Hippocampal formation (tissue), 2 donors: ENCODE measurements at regions not wholly inside any gene's neighbourhood (a gene's known extent, or its start where the extent isn't known, plus 50 kb on each side); places are given as distances from the start of the nearest gene placed in this dataset.

ENCODE experiments used
- DNase-seq, 2 donors: peaks; one replicate each; lab custom pipeline; 2025; lab: John Stamatoyannopoulos, UW

DNA sequence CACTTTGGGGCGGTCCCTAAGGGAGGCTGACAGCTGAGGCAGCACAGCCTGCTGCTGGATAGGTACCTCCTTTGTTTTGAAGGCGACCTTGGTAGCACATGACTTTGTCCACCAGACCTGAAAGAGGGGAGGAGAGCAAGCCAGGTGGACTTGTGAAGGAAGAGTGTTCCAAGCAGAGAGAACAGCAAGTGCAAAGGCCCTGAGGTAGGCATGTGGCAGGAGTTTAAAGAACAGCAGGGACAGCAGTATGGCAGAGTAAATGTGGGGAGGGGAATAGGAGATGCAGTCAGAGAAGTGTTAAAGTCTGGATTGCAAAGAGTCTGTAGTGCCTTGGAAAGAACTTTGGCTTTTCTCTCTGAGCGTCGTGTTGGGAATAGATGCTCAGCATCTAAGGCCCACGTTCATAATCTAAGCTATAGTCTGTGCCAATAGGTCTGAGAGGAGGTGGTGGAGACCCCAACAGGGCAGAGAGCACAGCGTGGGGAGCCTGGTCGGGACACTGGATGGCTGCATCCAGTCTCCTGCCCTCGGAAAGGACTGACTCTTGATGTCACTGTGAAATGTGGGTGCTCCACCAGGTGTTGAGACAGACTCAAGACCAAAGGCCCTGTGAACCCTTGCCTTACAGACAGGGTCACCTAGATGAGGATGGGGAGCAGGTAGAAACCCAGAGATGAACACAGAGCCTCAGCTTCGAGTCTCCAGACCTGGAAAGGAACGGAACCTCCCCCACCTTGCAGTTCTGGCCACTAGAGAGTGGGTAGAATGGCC is 242.1 kb upstream of the PWP1 start:
- DNase-seq, result no peak

DNA sequence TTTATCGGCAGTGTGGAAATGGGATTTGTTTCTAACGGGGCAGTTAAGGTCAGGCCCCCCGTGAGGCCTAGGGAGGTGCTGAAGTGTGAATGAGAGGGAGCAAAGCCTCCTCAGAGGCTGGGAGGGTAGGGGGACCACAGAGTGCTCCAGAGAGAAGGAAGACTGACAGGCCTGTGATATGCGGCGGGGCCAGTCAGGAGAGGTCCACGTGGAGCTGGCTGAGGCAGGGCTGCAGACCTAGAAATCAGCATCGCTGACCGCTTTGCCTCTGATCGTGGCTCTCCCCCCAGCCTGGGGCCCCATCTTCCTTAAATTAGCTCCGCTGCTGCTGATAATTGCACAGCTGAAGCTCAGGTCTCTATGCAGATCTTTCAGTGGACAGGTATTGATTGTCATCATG is 240.8 kb upstream of the PWP1 start:
- DNase-seq, result no peak

DNA sequence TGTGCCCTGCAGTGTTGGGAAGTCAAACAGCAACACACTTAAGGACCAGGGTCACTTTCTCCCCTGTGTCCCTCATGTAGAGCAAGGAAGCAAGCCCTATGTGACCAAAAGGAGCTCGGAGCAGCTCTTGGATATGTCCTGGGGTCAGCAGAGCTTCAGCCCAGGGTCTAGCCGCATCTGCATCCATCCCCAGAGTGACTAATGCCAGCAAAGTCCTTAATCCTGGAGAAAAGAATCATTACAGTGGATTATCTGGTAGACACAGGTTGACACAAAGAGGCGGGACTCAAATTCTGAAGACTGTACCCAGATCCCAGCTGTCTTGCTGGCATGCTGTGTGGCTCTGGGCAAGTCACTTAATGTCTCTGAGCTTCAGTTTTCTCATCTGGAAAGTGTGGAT is 239.1 kb upstream of the PWP1 start:
- DNase-seq, result no peak

DNA sequence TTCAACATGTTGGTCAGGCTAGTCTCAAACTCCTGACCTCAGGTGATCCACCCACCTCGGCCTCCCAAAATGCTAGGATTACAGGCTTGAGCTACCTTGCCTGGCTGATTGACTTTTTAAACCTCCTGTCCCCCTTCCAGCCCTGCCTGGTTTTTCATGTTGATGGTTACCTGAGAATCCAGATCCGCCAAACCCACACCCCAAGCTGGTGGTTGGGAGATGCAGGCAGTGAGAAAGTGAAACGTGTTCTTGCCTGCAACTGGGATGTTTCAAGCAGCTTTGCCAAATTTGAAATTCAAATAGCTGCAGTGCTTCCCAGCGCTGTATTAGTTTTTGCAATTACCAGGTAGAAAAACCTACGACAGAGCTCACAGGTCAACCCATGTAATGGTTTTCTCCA is 238.3 kb upstream of the PWP1 start:
- DNase-seq, result no peak

DNA sequence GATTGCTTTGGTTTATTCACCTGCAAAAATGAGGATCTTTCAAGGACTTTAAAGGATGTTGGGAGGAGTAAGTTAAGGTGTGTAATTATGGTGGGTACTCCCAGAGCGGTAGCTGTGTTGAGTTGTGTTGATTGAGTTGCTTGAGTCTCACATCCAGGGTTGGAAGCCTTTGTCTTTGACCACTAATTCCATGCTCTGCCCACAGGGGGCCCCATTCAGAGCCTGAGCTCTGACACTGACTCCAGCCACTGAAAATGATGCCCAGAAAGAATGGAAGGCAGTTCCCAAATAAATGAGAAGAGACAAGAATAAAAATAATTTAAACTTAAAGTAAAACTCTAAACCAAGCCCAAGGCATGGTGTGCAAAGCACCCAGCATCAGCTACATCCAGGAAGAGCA is 237.4 kb upstream of the PWP1 start:
- no peak for DNase-seq

DNA sequence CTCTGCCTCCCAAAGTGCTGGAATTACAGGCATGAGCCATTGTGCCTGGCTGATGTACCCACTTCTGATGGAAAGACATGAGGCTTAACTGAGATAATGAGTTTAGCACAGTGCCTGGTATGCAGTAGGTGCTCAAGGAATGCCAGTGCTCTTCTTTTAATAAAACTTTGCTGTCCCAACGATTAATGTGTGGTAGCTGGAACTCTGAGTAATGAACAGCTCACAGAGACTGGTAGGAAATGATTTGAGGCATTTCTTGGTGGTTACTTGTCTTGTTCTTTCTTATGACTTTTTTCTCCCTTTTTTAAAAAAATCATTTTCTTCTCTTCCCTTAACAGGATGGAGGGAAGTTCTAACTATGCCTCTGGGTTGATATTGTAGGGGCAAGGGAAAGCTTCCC is 235.7 kb upstream of the PWP1 start:
- no peak for DNase-seq

DNA sequence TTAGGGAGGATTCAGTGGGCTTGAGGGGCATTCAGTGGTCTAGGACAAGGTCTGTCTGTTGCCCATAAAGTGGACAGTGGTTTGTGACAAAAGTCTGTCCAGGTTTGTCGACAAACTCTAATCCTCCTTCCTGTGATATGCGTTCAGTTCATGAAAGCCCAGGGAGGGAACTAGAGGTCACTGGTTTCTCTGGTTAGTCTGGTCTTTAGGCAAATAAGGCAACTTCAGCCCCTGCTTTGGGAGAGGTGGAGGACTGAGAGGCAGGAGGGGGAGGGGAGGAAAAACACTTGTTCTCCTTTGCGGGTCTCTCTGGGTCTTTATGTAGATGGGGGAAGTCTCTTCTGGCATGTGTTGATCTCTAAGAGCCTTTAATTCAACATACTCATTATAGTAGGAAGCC is 235.1 kb upstream of the PWP1 start:
- DNase-seq, result no peak

DNA sequence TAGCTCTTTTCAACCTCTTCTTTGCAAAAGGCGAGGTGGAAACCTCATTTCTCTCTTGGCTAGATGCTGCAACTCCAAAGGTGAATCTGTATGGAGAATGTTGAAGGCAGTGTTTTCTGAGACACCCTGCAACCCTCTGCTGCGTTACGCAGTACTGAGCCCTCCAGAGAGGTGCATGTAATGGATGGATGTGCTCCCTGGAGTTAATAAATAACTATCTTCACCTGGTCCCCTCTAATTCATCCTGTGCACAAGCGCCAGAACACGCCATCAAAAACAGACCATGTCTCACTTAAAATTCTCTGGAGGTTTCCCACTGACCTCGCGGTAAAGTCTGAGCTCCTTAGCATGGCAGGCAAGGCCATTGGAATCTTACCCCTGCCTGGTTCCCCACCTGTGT is 234.4 kb upstream of the PWP1 start:
- no peak for DNase-seq

DNA sequence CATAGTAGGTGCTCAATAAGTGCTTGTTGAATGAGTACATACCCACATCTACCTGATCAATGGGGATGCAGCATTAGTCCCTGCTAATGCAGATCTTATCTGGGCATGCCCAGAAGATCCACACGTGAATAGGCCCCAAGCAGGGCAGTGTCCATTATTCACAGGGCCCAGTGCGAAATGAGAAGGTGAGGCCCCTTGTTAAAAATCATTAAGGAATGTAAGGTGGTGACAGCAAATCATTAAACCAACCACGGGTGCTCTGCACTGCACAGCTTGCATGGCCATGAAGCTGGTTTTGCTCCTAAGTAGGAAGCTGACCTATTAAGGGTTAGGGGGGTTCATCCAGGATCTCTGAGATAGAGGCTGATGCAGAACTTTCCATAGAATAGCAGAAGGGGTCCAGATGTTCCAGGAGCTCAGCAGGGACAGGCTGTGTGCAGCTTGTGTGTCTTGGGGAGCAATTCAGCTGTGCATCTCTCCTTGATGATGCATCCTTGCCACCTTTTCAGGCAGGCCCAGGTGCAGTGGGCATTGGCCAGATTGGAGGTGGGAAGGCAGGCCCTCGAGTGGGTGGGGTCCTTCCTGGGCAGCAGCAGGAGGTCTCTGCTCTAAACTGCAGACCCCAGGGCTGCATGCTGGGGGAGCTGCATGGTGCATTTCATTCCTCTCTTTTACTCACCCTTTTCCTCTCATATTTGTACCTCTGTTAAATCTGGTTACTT is 231.3 kb upstream of the PWP1 start:
- no peak for DNase-seq

DNA sequence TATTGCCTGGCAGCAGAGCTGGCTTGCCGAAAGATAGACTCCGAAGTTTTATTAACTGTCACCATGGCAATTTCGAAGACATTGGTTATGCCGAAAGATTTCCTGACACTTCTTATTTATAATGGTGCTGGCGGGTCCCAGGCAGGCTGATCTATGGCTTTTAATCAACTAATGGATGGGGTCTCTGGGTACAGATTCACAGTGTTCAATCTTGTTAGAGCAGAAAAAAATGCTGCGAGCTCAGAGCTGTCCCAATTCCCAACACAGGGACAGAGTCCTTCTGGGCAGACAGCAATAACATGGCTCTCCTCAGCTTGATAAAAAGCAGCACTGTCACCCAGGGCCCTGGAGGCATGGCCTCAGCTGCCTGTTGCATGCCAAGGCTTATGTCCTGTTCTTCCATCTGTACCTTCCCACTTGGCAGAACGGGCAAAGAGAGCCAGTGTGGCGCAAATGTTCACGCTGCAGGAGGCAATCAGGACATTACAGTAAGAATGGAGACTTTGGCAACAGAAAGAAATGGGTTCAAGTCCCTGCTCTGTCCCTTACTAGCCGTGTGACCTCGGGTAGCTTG is 228.2 kb upstream of the PWP1 start:
- no peak for DNase-seq

DNA sequence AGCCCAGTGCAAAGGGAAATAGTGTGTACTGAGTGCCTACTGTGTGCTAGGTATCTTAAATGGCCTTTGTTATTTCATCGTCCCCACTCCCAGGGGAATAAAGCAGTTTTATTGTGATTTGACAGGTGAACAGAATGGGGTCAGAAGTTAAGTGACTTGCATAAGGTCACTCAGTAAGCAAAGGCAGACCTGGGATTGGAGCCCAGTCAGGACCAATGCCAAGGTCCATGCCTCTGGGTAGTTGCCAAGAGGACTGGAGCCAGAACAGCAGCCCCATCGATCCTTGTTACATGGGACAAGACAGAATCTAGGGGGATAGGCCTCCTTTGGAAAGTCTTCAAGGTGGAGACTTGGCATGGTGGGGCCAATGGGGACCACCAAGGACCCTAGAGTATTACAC is 227.4 kb upstream of the PWP1 start:
- no peak for DNase-seq

DNA sequence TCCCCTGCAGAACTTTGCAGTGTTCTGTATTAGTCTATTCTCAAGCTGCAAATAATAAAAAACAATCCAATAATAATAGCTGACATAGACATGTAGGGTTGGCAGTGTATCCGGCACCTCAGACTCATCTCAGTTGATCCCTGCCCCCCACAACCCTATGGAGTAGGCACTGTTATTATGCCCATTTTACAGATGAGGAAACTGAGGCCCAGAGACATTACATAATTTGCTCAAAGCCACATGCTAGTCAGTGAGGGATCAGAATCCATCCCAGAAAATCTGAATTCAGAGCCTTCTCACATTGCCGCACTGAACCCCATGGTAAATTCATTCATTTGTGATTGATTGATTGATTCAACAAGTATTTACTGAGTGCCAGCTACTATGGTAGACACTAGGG is 226.6 kb upstream of the PWP1 start:
- no peak for DNase-seq

DNA sequence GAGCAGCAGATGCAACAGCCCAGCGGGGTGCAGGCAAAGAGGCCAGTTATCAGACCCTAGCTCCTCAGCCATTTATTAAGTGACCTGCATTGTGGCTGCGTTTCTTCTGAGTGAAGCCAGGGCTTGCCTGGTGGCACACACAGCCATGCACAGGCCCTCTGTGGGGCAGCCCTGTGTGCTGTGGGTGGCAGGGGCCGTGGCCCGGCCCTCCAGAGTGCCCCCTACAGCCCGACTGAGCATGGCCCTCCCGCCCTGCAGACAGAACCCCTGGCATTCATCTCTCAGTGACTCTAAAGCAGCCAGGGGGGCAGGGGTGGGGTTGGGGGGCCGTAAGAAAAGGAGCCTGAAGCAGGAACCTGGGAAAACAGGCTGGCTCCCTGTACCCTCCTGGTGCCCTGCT is 226.0 kb upstream of the PWP1 start:
- DNase-seq, result no peak

DNA sequence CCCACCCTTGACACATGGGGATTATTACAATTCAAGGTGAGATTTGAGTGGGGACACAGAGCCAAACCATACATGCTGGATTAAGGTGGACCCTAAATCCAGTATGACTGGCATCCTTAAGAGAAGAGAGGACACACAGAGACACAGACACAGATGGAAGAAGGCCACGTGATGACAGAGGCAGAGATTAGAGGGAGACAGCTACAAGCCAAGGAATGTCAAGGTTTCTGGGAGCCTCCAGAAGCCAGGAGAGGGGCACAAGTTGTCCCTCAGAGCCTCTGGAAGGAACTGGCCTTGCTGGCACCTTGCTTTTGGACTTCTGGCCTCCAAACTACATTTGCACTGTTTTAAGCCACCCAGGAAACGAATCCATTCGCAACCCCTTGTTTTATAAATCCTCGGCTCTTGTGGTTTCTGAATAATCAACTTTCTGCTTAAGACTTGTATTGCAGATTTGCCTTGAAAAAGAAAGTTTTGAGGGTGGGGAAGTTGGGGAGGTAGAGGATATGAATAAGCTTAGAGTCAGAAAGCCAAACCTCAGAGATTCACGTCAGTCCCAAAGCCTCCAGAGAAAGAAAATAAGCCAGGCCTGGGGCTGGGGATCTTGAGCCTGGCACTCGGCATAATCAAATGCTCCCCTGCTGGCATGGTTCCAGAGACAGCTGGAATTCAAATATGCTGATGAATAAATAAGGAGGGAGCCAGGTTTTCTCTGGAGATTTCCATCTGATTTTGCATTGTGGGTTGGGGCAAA is 224.2 kb upstream of the PWP1 start:
- no peak for DNase-seq

DNA sequence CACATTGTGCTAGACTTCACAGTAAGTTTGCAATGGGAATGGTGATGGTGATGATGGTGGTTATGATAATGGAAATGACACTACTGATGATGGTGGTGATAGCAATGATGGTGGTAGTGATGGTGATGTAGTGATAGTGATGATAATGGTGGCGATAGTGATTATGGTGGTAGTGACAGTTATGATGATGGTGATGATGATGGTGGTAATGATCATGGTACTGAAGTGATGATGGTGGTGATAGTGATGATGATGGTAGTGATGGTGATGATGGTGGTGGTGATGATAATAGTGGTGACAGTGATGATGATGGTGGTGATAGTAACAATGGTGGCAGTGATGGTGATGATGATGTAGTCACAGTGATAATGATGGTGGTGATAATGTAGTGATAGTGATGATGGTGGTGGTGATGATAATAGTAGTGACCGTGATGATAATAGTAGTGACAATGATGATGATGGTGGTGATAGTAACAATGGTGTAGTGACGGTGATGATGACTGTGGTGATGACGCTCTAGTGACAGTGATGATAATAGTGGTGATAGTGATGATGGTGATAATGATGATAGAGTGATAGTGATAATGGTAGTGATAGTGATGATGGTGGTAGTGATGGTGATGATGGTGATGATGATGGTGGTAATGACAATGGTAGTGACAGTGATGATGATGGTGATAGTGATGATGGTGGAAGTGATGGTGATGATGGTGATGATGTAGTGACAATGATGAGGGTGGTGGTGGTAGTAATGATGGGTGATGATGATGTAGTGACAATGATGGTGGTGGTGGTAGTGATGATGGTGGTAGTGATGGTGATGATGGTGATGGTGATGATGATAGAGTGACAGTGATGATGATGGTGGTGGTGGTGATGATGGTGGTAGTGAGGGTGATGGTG is 222.9 kb upstream of the PWP1 start:
- DNase-seq, result no peak

DNA sequence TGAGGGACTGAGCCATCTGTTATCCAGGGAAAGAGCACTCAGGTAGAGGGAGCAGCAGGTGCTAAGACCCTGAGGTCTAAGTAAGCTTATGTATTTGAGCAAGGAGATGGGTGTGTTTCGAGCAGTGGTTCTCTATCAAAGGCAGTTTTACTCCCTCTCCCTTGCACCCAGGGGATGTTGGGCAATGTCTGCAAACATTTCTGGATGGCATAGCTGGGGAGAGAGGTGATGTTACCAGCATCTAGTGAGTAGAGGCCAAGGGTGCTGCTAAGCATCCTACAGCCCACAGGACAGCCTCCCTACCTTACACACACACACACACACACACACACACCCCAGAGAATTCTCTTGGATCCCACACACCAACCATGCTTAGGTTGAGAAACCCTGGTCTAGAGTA is 221.0 kb upstream of the PWP1 start:
- no peak for DNase-seq

DNA sequence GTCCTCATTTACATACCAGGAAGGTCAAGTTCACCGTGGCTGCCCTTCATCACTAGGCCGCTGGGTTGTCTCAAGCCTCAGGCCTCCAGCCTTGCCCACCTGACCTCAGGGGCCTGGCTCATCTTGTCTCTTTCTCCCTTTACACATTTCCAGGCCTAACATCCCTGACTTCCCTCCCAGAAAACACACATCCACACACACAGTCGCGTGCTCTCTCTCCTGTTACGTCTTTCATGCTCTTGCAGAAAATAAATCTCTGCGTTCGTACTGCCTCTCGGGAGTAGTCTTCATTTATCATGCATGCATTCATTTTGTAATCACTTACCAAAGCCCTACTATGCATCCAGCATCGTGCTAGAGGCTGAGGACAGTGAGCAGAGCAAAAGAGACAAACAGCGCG is 220.0 kb upstream of the PWP1 start:
- no peak for DNase-seq

DNA sequence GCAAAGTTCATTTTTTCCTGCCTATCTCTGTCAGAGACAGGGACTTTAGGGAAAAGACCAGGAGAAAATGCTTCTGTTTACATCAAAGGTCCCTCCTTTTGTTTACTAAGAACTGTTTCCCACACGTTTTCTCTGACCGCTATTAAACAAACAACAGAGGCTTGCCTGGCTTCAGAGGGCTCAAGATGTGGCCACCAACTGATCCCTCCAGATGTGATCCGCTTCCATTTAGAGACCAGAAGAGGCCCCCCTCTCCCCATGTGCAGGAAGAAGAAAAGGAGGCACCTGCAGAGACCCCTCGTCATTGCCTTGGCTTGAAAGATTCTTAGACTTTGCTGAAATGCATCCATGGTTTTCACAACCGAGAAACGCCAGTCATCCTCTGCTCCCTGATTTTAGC is 217.9 kb upstream of the PWP1 start:
- no peak for DNase-seq

DNA sequence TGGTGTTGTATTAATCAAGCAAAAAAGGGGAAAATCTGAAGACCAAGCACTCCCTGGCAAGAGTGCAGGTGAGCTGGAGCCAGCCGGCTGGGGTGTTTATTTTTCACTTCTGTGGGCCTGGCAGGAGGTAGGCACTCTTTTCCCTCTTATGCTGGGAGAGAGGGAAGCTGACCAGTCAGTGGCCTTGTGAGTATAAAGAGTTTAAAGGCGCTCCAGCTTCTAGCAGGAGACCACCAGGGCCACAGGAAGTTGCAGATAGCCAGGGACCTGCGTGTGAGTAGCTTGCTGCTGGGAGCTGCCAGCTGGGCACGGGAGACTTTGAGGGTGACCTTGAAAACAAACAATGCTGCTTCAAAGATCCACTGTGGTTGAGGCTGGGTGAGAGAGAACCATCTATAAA is 217.4 kb upstream of the PWP1 start:
- DNase-seq, result no peak

DNA sequence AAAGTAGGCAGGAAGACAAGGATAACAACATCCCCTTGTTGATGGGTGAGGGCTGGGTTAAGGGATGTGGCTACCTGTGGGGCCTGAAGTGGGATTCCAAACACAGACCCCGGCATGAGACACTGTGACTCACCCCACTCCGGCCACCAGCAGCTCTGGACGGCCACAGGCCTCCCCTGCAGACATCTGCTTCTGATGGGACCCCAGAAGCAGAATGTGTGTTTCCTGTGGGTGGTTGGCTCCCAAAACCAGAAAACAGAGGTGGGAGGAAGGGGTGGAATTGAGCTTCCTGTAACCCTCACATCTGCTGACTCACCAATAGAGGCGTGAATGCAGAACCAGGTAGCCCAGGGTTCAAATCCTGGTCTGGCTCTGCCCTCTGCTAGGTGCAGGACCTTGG is 216.6 kb upstream of the PWP1 start:
- DNase-seq, result no peak

DNA sequence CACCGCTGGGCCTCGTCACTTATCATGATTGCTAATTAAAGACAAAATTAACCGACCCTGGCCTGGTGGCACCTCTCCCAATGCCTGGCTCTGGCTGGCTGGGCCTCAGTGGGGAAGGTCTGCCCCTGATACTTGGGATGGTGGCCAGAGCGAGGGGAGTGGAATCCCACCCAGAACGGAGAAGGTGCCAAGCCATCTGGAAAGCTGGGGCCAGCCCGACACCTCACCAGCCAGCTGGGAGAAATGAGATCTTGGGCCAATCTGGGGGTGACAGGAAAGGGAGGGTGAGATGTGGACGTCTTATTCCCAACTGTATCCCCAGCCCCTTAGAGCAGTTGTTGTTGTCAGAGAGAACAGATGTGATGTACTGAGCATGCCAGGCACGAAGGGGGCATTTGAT is 215.0 kb upstream of the PWP1 start:
- DNase-seq, result no peak

DNA sequence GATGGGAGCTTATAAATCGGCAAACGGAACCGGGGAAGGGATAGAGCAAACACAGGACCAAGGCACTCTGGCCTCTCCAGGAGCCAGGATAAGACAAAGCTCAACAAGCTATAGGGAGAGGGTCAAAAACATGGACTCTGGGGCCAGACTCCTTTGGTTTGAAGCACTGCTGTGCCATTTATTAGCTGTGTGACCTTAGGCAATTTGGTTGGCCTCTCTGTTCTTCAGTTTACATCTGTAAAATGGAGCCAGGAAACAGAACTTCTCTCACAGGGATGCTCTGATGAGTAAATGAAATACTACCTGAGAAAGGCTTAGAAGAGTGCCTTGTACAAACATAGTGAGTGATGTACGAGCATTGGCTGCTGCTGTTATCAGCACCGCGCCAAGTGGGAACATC is 213.3 kb upstream of the PWP1 start:
- no peak for DNase-seq
